ENCODE measurements at regions not wholly inside any gene's neighbourhood (a gene's known extent, or its start where the extent isn't known, plus 50 kb on each side); places are given as distances from the start of the nearest gene placed in this dataset.

DNA sequence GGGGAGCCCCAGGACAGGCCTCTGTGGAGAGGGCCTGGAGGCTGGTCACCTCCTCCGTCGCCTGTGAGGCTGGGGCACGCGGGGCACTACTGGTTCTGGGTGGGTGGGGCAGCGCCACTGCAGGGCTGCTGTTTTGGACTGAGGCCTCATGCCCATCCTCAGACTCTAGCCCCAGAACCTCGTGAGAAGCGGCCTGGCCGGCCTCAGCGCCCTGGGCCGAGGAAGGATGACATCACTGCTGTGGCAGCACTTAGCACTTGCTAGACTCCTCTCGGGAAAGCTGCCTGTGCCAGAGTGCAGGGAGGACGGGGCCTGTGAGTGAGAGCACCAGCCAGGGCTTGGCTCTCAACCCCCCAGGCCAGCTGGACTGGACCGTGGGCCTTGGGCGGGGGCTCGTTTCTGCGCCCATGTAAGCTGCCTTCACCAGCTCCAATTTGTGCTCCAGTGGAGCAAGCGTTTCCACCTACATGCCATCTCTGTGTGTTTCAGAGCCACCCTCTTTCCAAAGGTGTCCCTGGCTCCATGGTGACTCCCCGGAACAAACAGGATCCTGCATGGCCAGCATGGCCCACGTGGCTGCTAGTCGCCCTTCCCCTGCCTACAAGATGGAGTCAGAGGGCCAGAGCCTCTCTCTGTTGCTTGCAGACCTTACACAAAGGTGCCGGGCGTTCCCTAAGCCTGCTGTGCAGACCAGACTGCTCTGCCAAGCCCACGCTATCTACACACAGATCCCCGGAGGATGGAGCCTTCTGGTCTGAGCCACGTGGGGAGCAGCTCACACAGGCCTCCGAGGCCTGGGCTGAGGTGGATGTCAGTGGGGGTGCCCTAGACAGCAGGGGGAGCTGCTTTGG lies 102.9 kb downstream of the CTTN start:
- DNase-seq = no peak

DNA sequence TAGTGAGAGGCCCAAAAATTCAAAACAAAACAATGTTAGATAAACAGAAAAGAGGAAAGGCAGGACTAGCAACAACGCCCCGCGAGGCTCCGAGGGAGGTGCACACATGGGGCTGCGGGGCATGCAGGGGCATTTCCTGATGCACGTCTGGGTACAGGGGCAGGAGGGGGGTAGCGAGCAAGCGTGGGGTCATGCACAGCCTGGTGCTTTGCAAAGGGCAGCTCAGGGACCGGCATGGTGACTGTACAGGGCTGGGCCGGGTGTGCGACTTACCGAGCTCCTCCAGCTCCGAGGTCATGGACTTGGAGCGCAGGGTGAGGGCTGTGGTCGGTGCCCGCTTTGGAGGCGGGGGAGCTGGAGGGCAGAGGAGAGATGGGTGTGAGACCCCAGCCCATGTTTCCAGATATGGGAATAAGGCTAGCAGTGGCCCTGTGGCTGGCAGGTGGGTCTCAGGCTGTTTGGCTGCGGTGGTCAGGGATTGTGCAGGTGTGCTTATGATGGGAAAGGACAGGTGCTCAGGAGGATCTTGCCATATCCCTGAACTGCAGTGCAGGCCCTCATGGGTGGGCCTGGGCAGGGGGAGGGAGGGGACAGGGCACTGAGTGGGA lies 103.7 kb downstream of the CTTN start:
- no peak for DNase-seq

GRCh38 chr11:70502677-70503467 lies 104.5 kb downstream of the CTTN start:
- DNase-seq = no peak

DNA sequence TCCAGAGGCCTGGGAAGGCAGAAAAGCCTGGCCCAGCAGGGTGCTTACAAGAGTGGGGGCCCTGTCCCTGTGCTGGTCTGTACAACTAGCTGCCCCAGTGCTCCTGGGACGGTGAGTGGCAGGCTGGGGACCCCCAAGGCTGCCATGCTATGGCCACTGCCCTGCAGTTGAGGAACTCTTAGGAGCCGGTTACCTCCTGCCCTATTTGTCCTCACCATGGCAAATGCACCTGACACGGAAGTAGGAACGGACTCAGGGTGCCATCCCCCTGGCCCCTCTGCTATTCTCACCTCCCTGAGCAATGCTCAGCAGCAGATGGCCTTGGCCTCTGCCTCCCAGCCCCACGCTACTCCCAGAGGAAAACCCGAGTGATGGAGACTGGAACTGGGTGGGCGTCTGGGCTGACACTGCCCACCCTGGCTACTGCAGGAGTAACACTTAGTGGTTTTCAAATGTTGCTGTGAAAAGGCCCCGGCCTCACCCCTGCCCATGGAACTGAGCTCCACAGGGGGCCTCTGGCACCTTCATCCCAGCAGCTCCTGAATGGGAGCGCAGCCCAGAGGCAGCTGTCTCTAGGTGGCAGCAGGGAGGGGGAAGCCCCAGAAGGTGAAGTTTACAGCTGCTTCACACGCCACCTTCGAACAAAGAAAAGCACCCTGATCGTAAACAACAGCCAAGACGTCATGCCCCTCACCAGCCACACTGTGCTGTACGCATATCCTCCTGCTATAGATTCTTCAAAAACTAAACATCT lies 105.3 kb downstream of the CTTN start:
- no peak for DNase-seq

DNA sequence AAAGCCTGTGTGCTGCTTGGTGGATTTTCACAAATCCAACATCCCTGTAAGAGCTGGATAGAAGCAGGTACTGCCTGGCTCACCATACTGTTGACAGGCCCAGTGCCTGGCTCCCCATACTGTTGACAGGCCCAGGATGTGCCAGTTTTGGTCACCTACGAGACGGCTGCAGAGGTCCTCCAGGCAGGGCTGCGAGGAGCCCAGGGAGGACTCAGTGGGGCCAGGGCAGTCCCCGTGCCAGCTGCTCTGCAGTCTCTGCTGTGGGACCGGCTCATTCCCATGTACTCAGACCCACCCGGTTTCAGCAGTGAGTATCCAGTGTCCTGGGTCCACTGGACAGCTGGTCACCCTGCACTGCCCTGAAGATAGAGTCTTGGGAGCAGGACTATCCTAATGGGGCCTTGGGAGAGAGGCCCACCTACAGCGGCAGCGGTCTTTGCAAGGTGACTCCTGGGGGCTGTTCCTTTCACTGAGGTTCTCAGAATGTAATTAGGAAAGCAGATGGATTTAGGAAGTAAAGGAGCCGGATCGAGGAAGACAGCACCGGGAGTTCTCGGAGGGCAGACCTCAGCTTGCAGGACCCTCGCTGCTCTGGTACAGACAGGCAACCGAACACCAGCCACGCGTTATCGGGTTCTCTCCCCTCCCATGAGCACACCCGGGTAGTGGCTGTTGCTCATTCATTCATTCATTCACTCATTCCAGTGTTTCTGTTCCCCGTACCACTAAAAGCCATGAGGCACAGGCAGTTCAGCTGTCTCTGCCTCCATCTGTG lies 106.1 kb downstream of the CTTN start:
- DNase-seq = no peak

DNA sequence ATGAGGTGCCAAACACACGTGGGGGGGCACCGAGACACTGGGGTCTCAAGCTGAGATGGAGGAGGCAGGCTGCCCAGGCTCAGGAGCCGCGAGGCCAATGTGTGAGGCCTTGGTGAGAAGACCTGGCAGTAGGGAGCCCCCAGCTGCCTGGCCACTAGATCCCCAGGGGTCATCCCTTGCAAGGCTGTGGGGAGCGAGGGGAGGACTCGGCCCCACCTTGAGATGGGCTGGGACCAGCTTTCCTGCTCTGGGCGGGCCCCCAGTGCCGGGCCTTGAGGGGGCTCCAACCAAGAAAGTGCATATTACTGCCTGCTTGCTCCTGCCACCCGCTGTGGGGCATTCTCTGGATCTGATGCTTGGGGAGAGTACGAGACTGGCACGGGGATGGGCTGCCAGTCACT lies 107.0 kb downstream of the CTTN start:
- DNase-seq = no peak

- DNase-seq = no peak
These were observed 107.7 kb downstream of the CTTN start for GRCh38 chr11:70505761-70506657.

- DNase-seq = no peak
These were observed 108.3 kb downstream of the CTTN start for GRCh38 chr11:70506658-70506970.

DNA sequence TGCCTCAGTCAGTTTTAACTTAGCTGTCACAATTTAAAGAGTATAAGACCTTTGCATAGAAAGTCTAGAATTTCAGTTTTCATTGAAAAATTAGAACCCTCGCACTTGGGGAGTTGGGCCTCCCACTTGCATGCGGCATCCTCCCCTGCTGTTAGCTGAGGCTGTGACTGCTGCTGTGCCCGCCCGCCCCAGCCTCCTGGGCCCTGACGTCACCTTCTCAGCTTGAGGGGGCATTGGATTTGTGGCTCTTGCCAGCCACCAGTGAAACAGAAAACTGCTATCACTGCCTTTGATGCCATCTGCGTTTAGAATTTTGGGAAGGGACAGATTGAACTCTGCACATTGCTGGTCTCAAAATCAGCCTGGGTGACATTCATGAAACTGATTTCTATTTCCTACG lies 108.7 kb downstream of the CTTN start:
- no peak for DNase-seq

DNA sequence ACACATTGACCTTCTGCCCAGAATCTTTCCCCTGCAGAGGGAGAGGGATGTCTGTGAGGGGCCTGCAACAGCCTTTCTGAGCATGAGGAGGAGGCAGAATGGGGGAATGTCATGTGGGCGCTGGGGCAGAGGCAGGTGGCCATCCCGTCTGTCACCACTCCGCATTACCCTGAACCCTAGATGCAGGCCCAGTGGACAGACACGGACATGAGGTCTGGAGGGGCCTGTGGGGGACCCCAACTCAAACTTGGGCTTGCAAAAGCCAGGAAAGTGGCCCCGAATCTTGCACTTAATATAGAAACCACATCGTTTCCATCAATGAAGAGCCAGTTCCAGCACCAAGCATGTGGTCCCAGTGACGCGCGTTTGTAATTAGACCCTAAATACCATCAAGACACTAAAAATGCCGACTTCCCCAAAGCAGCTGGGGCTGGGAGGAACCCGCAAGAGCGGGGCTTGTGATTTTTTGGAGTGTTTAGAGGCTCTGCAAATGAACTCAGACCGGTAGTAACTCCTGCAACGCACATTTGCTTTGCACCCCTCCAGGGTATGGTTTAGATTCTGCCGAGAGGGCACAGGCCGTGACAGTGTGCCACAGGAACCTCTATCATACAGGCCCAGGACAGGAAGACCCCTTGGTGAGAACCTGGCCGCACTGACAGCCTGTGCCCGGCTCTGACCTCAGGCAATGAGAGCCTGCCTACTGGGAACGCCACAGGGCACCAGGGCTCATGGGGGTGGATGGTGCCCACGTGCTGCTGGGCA lies 109.3 kb downstream of the CTTN start:
- DNase-seq = no peak

DNA sequence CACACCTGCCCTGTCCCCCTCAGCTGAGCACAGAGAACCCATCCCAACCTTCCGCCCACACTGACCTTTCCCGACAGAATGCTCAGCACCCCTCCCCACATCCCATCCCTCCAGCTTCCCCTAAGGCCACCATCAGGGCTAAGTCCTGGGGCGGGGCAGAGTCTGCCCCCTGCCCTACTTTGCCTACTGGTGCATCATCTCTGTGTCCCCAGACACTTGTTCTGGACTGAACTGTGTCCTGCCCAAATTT lies 109.8 kb downstream of the CTTN start:
- DNase-seq = no peak

DNA sequence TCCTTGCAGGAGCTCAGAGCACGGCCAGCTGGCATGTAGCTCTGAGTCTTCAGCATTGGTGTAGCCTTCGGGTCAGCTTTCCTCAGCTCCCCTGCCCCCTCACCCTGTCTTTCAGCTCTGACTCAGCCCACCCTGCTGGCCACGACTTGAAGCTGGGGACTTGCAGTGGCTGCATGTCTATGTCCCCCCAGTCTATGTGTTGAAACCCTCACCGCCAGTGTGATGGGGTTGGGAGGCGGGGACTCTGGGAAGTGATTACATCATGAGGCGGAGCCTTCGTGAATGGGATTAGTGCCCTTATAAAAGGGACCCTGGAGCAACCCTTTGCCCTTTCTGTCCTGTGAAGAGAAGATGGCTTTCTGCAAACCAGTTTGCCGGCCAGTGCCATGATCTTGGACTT lies 111.1 kb downstream of the CTTN start:
- DNase-seq = no peak

GRCh38 chr11:70510106-70510505 lies 111.8 kb downstream of the CTTN start:
- no peak for DNase-seq

GRCh38 chr11:70510571-70510970 lies 112.2 kb downstream of the CTTN start:
- DNase-seq = no peak

GRCh38 chr11:70511345-70511744 lies 113.0 kb downstream of the CTTN start:
- no peak for DNase-seq

- DNase-seq = no peak
These were observed 114.4 kb downstream of the CTTN start for GRCh38 chr11:70512716-70513115.

DNA sequence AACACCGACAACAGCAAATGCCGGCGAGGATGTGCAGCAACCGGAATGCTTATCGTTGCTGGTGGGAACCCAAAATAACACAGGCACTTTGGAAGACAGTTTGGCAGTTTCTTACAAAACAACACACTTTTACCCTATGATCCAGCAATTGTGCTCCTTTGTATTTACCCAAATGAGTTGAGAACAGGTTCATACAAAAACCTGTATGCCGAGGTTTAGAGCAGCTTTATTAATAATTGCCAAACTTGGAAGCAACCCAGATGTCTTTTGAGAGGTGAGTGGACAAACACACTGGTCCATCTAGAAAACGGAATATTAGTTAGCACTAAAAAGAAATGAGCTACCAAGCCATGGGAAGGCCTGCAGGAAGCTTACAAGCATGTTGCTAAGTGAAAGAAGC lies 118.9 kb downstream of the CTTN start:
- no peak for DNase-seq

DNA sequence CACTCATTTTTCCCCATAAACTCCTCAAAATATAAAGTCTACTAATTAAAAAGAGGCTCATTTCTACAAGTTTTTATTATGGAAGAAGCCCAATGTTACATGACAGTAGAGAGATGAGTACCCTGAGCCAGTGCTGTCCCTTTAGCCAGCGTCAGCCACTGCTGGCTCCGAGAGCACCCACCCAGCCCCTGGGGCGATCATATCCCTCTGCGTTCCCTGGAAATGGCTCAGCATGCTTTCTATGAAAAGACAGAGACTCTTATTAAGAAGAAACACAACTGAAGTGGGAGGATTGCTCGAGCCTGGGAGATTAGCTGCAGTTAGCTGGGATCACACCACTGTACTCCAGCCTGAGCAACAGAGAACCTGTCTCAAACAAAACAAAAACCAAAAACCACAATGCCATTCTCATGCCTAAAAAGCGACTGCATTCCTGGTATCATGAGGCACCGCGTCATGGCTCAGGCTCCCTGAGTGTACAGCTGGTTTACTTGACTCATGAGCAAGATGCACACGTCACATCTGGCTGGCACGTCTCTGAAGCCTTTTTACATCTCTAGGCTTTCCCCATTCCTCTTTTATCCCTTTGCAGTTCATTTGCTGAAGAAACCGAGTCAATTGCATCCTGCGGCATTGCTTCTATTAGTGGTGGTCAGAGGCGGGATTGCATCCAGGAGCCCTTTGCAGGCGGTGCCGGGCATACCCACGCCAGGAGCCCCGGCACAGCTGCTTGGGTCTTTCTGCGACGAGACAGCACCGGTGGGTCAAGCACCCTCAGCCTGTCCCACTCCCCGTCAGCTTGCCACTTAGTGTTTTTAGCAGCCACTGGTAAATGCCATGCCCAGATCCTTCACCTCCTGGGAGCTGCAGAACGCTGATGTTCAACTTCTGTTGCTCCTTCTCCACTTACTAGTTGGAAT lies 119.9 kb downstream of the CTTN start:
- DNase-seq = no peak

DNA sequence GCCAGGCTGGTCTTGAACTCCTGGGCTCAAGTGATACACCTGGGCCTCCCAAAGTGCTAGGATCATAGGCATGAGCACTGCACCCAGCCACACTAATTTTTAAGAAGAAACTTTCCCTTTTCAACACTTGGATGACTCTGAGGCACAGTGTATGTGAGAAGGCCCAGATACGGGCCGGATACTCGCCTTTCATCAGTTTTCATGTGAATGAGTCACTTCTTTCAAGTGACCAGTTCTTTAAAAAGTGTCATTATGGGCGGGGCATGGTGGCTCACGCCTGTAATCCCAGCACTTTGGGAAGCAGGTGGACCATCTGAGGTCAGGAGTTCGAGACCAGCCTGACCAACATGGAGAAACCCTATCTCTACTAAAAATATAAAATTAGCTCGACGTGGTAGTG lies 120.8 kb downstream of the CTTN start:
- no peak for DNase-seq

All from effector CD8-positive, alpha-beta T cell (primary cell).